ENCODE measurements at regions not wholly inside any gene's neighbourhood (a gene's known extent, or its start where the extent isn't known, plus 50 kb on each side); places are given as distances from the start of the nearest gene placed in this dataset.

GRCh38 chr7:12947465-12947864 lies 260.0 kb downstream of the ARL4A start:
- TF ChIP-seq CTCF (IDR thresholded peaks at IDR 0.05) (no peak), POLR2A (IDR thresholded peaks at IDR 0.05) (no peak)
